OCI-LY3 (cell line): ENCODE measurements at regions not wholly inside any gene's neighbourhood (a gene's known extent, or its start where the extent isn't known, plus 50 kb on each side); places are given as distances from the start of the nearest gene placed in this dataset.
"Not testable (repeated sequence)": the region's sequence is repeated elsewhere in the genome, so short reads cannot be mapped to it uniquely, and the experiment has no call there.

ENCODE experiments used
- H2AFZ ChIP-seq: fragments of 200-600, 300-600 bp; shearing (Covaris generic); 2 replicates; pipeline ENCODE4 v1.6.0; 2014; ENCODE audit warnings: antibody characterized with exemption, low read depth, low read length
- H3K27ac ChIP-seq: fragments of 200-600, 300-600 bp; sonication (generic); 2 replicates; pipeline ENCODE4 v1.5.1; 2014; ENCODE audit warnings: mild to moderate bottlenecking, low read length, moderate library complexity, mixed read lengths
- H3K27me3 ChIP-seq: fragments of 200-600, 300-600 bp; sonication (generic); 2 replicates; pipeline ENCODE4 v1.6.1; 2014; ENCODE audit warnings: low read depth, low read length, mixed read lengths
- H3K36me3 ChIP-seq: fragments of 200-600, 300-600 bp; sonication (generic); replicated peaks from 2 replicates; pipeline ENCODE3; 2014; ENCODE audit warnings: low read depth, low read length, mixed read lengths
- H3K4me1 ChIP-seq: fragments of 300-600, 200-600 bp; sonication (generic); 2 replicates; pipeline ENCODE4 v1.6.1; 2014; ENCODE audit warnings: low read length, mixed read lengths
- H3K4me2 ChIP-seq: fragments of 200-600, 300-600 bp; sonication (generic); 2 replicates; pipeline ENCODE4 v1.6.1; 2014; ENCODE audit warnings: low read length, mixed read lengths
- H3K4me3 ChIP-seq: fragments of 300-600, 200-600 bp; sonication (generic); 2 replicates; pipeline ENCODE4 v1.5.1; 2014; ENCODE audit warnings: antibody characterized with exemption, mild to moderate bottlenecking, low read length, moderate library complexity
- H3K79me2 ChIP-seq: fragments of 300-600, 200-600 bp; shearing (Covaris generic); 2 replicates; pipeline ENCODE4 v1.6.1; 2014; ENCODE audit warnings: mild to moderate bottlenecking, low read length, mixed read lengths
- H3K9ac ChIP-seq: fragments of 300-600, 200-600 bp; shearing (Covaris generic); 2 replicates; pipeline ENCODE4 v1.6.0; 2014; ENCODE audit warnings: mild to moderate bottlenecking, low read length, moderate library complexity
- H3K9me3 ChIP-seq: fragments of 200-600, 300-600 bp; shearing (Covaris generic); 2 replicates; pipeline ENCODE4 v1.6.1; 2014; ENCODE audit warnings: low read length, mixed read lengths; ENCODE audit not compliant: insufficient read depth
- H4K20me1 ChIP-seq: fragments of 200-600, 300-600 bp; sonication (generic); 2 replicates; pipeline ENCODE4 v1.6.1; 2016; ENCODE audit warnings: low read length, mixed read lengths; ENCODE audit not compliant: insufficient read depth
- EZH2phosphoT487 ChIP-seq: fragments of 200-600 bp; shearing (Covaris generic); IDR thresholded peaks from 2 replicates; pipeline ENCODE4 v1.6.1; 2018; ENCODE audit warnings: antibody characterized with exemption, mixed run types, low read depth
- TF ChIP-seq, protein P1 (sequence below): fragments of 200-600, 300-600 bp; sonication (generic); IDR thresholded peaks from 2 replicates; pipeline ENCODE4 v1.5.1; 2014; ENCODE audit warnings: antibody characterized with exemption, low read length, low read depth

DNA sequence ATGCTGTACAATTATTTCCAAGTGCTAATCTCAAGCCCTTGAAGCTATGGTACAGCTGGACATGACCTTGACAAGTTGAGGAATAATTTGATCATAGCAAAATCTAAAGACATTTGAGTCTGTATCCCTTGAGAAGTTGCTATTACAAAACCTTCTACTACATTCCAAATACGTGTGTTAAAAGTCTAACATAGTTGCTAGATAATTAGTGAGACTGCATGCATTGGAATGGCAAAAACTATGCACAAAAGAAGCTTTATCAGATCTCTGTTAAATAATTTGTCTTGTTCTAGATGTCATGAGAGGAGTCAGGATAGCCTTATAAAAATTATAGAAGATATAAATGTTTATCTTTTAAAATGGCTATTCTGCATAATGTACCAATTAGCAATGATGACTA is 127.8 kb downstream of the GJA1 start:
- no peaks in the 10 kb centered on the region for H3K9me3 ChIP-seq
- TF ChIP-seq, protein P1, sequence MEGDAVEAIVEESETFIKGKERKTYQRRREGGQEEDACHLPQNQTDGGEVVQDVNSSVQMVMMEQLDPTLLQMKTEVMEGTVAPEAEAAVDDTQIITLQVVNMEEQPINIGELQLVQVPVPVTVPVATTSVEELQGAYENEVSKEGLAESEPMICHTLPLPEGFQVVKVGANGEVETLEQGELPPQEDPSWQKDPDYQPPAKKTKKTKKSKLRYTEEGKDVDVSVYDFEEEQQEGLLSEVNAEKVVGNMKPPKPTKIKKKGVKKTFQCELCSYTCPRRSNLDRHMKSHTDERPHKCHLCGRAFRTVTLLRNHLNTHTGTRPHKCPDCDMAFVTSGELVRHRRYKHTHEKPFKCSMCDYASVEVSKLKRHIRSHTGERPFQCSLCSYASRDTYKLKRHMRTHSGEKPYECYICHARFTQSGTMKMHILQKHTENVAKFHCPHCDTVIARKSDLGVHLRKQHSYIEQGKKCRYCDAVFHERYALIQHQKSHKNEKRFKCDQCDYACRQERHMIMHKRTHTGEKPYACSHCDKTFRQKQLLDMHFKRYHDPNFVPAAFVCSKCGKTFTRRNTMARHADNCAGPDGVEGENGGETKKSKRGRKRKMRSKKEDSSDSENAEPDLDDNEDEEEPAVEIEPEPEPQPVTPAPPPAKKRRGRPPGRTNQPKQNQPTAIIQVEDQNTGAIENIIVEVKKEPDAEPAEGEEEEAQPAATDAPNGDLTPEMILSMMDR: no peak
- no peak for TF ChIP-seq EZH2phosphoT487
- H3K4me2 ChIP-seq: no peak overlapping the region
- H4K20me1 ChIP-seq: no peaks in the 10 kb centered on the region
- no peak overlapping the region for H2AFZ ChIP-seq
- H3K79me2 ChIP-seq: no peaks in the 10 kb centered on the region
- H3K9ac ChIP-seq: no peak overlapping the region
- no peak overlapping the region for H3K27ac ChIP-seq
- no peaks in the 10 kb centered on the region for H3K36me3 ChIP-seq
- H3K4me1 ChIP-seq: no peaks in the 10 kb centered on the region
- H3K27me3 ChIP-seq: no peaks in the 10 kb centered on the region
- H3K4me3 ChIP-seq: no peak overlapping the region

GRCh38 chr6:121564529-121564928 is 129.1 kb downstream of the GJA1 start:
- not testable (repeated sequence) for H3K4me3 ChIP-seq, H3K4me1 ChIP-seq, H3K4me2 ChIP-seq, H4K20me1 ChIP-seq, H3K9me3 ChIP-seq, H2AFZ ChIP-seq, H3K36me3 ChIP-seq, H3K79me2 ChIP-seq, H3K27me3 ChIP-seq, H3K27ac ChIP-seq, H3K9ac ChIP-seq

- TF ChIP-seq, protein P1: no peak
- no peak for TF ChIP-seq EZH2phosphoT487
- no peaks in the 10 kb centered on the region for H4K20me1 ChIP-seq
- H3K27ac ChIP-seq: no peak overlapping the region
- H3K27me3 ChIP-seq: no peaks in the 10 kb centered on the region
- no peaks in the 10 kb centered on the region for H3K36me3 ChIP-seq
- H3K79me2 ChIP-seq: no peaks in the 10 kb centered on the region
- no peaks in the 10 kb centered on the region for H3K9me3 ChIP-seq
- H3K4me1 ChIP-seq: no peaks in the 10 kb centered on the region
- H3K4me3 ChIP-seq: no peak overlapping the region
- no peak overlapping the region for H3K9ac ChIP-seq
- no peak overlapping the region for H2AFZ ChIP-seq
- no peak overlapping the region for H3K4me2 ChIP-seq
Observed at GRCh38 chr6:121571455-121571854, 136.0 kb downstream of the GJA1 start.

GRCh38 chr6:121573481-121573880 is 138.0 kb downstream of the GJA1 start:
- H3K4me2 ChIP-seq: no peak overlapping the region
- no peak for TF ChIP-seq EZH2phosphoT487
- TF ChIP-seq, protein P1: no peak
- H2AFZ ChIP-seq: no peak overlapping the region
- H3K4me1 ChIP-seq: no peaks in the 10 kb centered on the region
- H3K9me3 ChIP-seq: no peaks in the 10 kb centered on the region
- no peaks in the 10 kb centered on the region for H3K27me3 ChIP-seq
- H4K20me1 ChIP-seq: no peaks in the 10 kb centered on the region
- H3K27ac ChIP-seq: no peak overlapping the region
- no peak overlapping the region for H3K4me3 ChIP-seq
- no peak overlapping the region for H3K9ac ChIP-seq
- no peaks in the 10 kb centered on the region for H3K79me2 ChIP-seq
- no peaks in the 10 kb centered on the region for H3K36me3 ChIP-seq

GRCh38 chr6:121578216-121578615 is 142.8 kb downstream of the GJA1 start:
- TF ChIP-seq, protein P1: no peak
- TF ChIP-seq EZH2phosphoT487: no peak
- Histone ChIP-seq H2AFZ (no peak overlapping the region), H4K20me1 (no peaks in the 10 kb centered on the region), H3K4me1 (no peaks in the 10 kb centered on the region), H3K27me3 (no peaks in the 10 kb centered on the region), H3K36me3 (no peaks in the 10 kb centered on the region), H3K27ac (no peak overlapping the region), H3K9ac (no peak overlapping the region), H3K4me2 (no peak overlapping the region), H3K4me3 (no peak overlapping the region), H3K79me2 (no peaks in the 10 kb centered on the region), H3K9me3 (no peaks in the 10 kb centered on the region)
